Endothelial cell of umbilical vein (primary cell): ENCODE measurements at regions not wholly inside any gene's neighbourhood (a gene's known extent, or its start where the extent isn't known, plus 50 kb on each side); places are given as distances from the start of the nearest gene placed in this dataset.

Source experiments
- BruUV-seq: library from RNA; stranded (reverse); fragments of 400-500 nt; replicated peaks from 2 replicates; lab custom pipeline; 2021; lab: Mats Ljungman, UMichigan
- CTCF ChIA-PET: fragments of 300-600, 350-600 bp; sonication (Branson Sonifier 250); formaldehyde crosslinking; loops from one replicate; lab custom pipeline; 2021; ENCODE audit warnings: antibody characterized with exemption, inconsistent platforms; lab: Charles Lee
- POLR2A ChIA-PET: fragments of 300-600, 350-600 bp; sonication (Branson Sonifier 250); formaldehyde crosslinking; loops from one replicate; lab custom pipeline; 2021; ENCODE audit warnings: antibody characterized with exemption, inconsistent platforms; lab: Charles Lee
- DNase-seq: peaks from one replicate; pipeline ENCODE4 v3.0.0-alpha.2; 2011; ENCODE audit warnings: low read depth, low spot score
- FAIRE-seq: peaks from 2 replicates; lab custom pipeline; 2011; peaks lifted over from hg19 to GRCh38; lab: Jason Lieb, UNC
- H2AFZ ChIP-seq: 2 replicates; pipeline ENCODE4 v1.6.0; 2012; ENCODE audit warnings: low read depth, low read length, control low read depth, inconsistent platforms
- H3K27ac ChIP-seq: 2 replicates; pipeline ENCODE4 v1.5.1; 2011; ENCODE audit warnings: low read depth, mild to moderate bottlenecking, control low read depth, low read length, moderate library complexity; ENCODE audit not compliant: insufficient read depth
- H3K27me3 ChIP-seq, 2 experiments: 2 replicates each; pipeline versions ENCODE4 v1.6.0 to v1.6.1; 2011; ENCODE audit warnings: low read length in 2 of 2, mixed read lengths in 1 of 2; ENCODE audit not compliant: control insufficient read depth in 2 of 2, insufficient read depth in 2 of 2
- H3K36me3 ChIP-seq, 2 experiments: 2 replicates in 1 of 2; 3 replicates in 1 of 2; pipeline ENCODE4 v1.5.1; 2011; ENCODE audit warnings: low read length in 2 of 2, mild to moderate bottlenecking in 1 of 2, moderate library complexity in 1 of 2; ENCODE audit not compliant: control insufficient read depth in 2 of 2, insufficient read depth in 2 of 2; ENCODE audit errors: extremely low read depth in 1 of 2
- H3K4me1 ChIP-seq: 3 replicates; pipeline ENCODE4 v1.5.1; 2011; ENCODE audit warnings: mild to moderate bottlenecking, low read length; ENCODE audit not compliant: control insufficient read depth, insufficient read depth; ENCODE audit errors: extremely low read depth
- H3K4me2 ChIP-seq: 2 replicates; pipeline ENCODE4 v1.6.1; 2011; ENCODE audit warnings: low read length, control low read depth, mixed read lengths; ENCODE audit not compliant: insufficient read depth
- H3K4me3 ChIP-seq, 3 experiments: fragments of 200-600 bp in 1 of 3; sonication (generic), shearing (Covaris generic) in 1 of 3; replicated peaks in 1 of 3; 2 replicates each; pipeline ENCODE4 v1.5.1; 2011 to 2016; ENCODE audit warnings: control low read depth in 3 of 3, low read length in 3 of 3, mild to moderate bottlenecking in 2 of 3, inconsistent platforms in 1 of 3, low read depth in 1 of 3, moderate library complexity in 1 of 3; ENCODE audit not compliant: insufficient read depth in 1 of 3
- H3K79me2 ChIP-seq: 2 replicates; pipeline ENCODE4 v1.6.0; 2012; ENCODE audit warnings: low read length, inconsistent platforms; ENCODE audit not compliant: control insufficient read depth, insufficient read depth
- H3K9ac ChIP-seq: replicated peaks from 2 replicates; pipeline ENCODE3; 2011; ENCODE audit warnings: low read length, control low read depth; ENCODE audit not compliant: insufficient read depth; ENCODE audit errors: extremely low read depth
- H3K9me1 ChIP-seq: replicated peaks from 3 replicates; pipeline ENCODE4 v1.6.0; 2011; ENCODE audit warnings: mild to moderate bottlenecking, low read length; ENCODE audit not compliant: control insufficient read depth, insufficient read depth; ENCODE audit errors: extremely low read depth
- H3K9me3 ChIP-seq: replicated peaks from 2 replicates; pipeline ENCODE4 v1.5.1; 2012; ENCODE audit warnings: low read length, inconsistent platforms; ENCODE audit not compliant: control insufficient read depth, insufficient read depth
- H4K20me1 ChIP-seq: replicated peaks from 2 replicates; pipeline ENCODE3; 2011; ENCODE audit warnings: mild to moderate bottlenecking, low read length; ENCODE audit not compliant: control insufficient read depth, insufficient read depth; ENCODE audit errors: extremely low read depth
- EZH2 ChIP-seq: IDR thresholded peaks from 2 replicates; pipeline ENCODE4 v1.6.1; 2012; ENCODE audit warnings: borderline replicate concordance, low read depth, mild to moderate bottlenecking, moderate library complexity, low read length, inconsistent platforms; ENCODE audit not compliant: severe bottlenecking
- FOS ChIP-seq: IDR thresholded peaks from 2 replicates; pipeline ENCODE4 v1.6.1; 2011; ENCODE audit warnings: mild to moderate bottlenecking, low read length, moderate library complexity, borderline replicate concordance; ENCODE audit not compliant: insufficient read depth
- GATA2 ChIP-seq: IDR thresholded peaks from 2 replicates; pipeline ENCODE4 v1.7.0; 2011; ENCODE audit warnings: low read depth, mild to moderate bottlenecking, moderate library complexity, mixed read lengths, low read length; ENCODE audit not compliant: insufficient read length, insufficient read depth
- JUN ChIP-seq: IDR thresholded peaks from 2 replicates; pipeline ENCODE4 v1.6.1; 2011; ENCODE audit warnings: borderline replicate concordance, low read depth; ENCODE audit not compliant: insufficient read length, insufficient read depth
- MYC ChIP-seq: IDR thresholded peaks from one replicate; pipeline ENCODE4 v1.6.1; 2011; ENCODE audit warnings: mild to moderate bottlenecking, low read depth, low read length
- POLR2A ChIP-seq: IDR thresholded peaks from 2 replicates; pipeline ENCODE4 v1.6.1; 2012; ENCODE audit warnings: low read depth, mild to moderate bottlenecking, control low read depth, low read length
- POLR2AphosphoS5 ChIP-seq: IDR thresholded peaks from 2 replicates; pipeline ENCODE4 v1.6.1; 2012; ENCODE audit warnings: low read depth, mild to moderate bottlenecking, control low read depth, low read length, moderate library complexity; ENCODE audit not compliant: insufficient read depth
- dilution Hi-C: fragments of 300-500 bp; cut with MboI; formaldehyde crosslinking; loops from one replicate; pipeline ENCODE4 v1.15.0; 2019; ENCODE audit warnings: low sequenced_read_pairs; ENCODE audit not compliant: extremely low pct_ligation_motif_present
- intact Hi-C: fragments of 100-400 bp; cut with micrococcal nuclease; formaldehyde crosslinking; loops from one replicate; pipeline ENCODE4 v1.10.0; 2022
- TF ChIP-seq, protein P1 (sequence below), 2 donors: IDR thresholded peaks; 1 replicate in 1 of 2; 2 replicates in 1 of 2; pipeline ENCODE4 v1.5.1; 2011; ENCODE audit warnings: low read length in 2 of 2, mild to moderate bottlenecking in 2 of 2, moderate library complexity in 2 of 2, control low read depth in 1 of 2, inconsistent platforms in 1 of 2, low read depth in 1 of 2; ENCODE audit not compliant: insufficient read depth in 1 of 2; ENCODE audit errors: extremely low read depth in 1 of 2
- TF ChIP-seq, protein P2 (sequence below): IDR thresholded peaks from 2 replicates; pipeline ENCODE4 v1.6.1; 2011; ENCODE audit not compliant: insufficient read depth, insufficient read length

DNA sequence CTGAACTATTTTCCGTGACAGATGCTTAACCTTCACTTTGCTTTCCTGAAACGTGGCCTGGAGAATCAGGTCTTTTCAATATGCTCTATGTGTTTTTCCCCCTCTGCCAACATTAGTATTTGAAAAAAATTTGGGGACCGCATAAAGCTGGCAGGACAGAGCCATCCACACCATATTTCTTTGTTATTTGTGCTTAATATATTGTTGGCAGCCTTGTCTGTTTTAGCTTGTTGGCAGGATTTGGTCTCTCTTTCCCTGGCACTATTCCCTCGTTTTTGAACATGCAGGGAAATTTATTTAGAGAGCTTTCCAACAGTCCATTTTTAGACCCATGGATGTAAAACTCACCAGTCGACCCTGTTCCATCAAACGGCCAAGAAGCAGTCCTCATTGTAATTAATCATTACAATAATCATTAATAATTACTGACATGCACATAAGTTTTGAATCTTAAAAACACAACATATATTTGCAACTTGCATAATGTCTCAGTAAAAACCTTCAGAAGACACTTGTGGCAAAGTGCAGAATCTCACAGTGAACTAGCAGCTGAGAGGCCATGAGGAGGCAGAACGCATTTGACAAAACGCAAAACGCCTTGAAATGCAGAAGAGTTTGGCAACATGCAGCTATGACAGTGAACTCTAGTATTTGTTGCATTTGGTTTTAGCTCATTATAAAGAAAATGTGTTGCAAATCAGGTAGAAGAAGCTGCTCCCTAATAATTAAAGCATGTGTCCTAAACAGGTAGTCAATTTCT, 514.2 kb downstream of the C6orf118 start:
- Histone ChIP-seq H3K36me3 (no peaks in the 10 kb centered on the region), H3K9me3 (peaks cover 2% of the 10 kb centered on the region), H3K4me1 (no peaks in the 10 kb centered on the region), H3K27me3 (no peaks in the 10 kb centered on the region), H3K27ac (no peak overlapping the region), H3K4me2 (no peak overlapping the region), H3K9me1 (no peaks in the 10 kb centered on the region), H2AFZ (no peak overlapping the region), H3K79me2 (no peaks in the 10 kb centered on the region), H3K4me3 (no peak overlapping the region), H4K20me1 (no peaks in the 10 kb centered on the region), H3K9ac (no peak overlapping the region)
- TF ChIP-seq, protein P1, sequence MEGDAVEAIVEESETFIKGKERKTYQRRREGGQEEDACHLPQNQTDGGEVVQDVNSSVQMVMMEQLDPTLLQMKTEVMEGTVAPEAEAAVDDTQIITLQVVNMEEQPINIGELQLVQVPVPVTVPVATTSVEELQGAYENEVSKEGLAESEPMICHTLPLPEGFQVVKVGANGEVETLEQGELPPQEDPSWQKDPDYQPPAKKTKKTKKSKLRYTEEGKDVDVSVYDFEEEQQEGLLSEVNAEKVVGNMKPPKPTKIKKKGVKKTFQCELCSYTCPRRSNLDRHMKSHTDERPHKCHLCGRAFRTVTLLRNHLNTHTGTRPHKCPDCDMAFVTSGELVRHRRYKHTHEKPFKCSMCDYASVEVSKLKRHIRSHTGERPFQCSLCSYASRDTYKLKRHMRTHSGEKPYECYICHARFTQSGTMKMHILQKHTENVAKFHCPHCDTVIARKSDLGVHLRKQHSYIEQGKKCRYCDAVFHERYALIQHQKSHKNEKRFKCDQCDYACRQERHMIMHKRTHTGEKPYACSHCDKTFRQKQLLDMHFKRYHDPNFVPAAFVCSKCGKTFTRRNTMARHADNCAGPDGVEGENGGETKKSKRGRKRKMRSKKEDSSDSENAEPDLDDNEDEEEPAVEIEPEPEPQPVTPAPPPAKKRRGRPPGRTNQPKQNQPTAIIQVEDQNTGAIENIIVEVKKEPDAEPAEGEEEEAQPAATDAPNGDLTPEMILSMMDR (IDR thresholded peaks at IDR 0.05; ENCODE audit: extremely low read depth in 1 of 2, insufficient read depth in 1 of 2, low read depth in 1 of 2, low read length in 2 of 2) = no peak
- TF ChIP-seq EZH2 = no peak
- TF ChIP-seq, protein P2, sequence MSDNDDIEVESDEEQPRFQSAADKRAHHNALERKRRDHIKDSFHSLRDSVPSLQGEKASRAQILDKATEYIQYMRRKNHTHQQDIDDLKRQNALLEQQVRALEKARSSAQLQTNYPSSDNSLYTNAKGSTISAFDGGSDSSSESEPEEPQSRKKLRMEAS = no peak
- no peak for TF ChIP-seq MYC
- TF ChIP-seq FOS = no peak
- TF ChIP-seq POLR2A = no peak
- TF ChIP-seq GATA2 = no peak
- no peak for TF ChIP-seq JUN
- TF ChIP-seq POLR2AphosphoS5 = no peak
- no TSS peak for BruUV-seq
- ChIA-PET CTCF (no interaction called here), POLR2A (no interaction called here)
- dilution Hi-C loops = no loop called here
- DNase-seq (no peak), FAIRE-seq (no peak)
- intact Hi-C loops = no loop called here
